WTC11 (cell line): ENCODE measurements at regions not wholly inside any gene's neighbourhood (a gene's known extent, or its start where the extent isn't known, plus 50 kb on each side); places are given as distances from the start of the nearest gene placed in this dataset.

Source experiments
- CTCF ChIP-seq: fragments of 200-600 bp; IDR thresholded peaks from 2 replicates; pipeline ENCODE4 v1.8.0; 2022; ENCODE audit warnings: antibody characterized with exemption
- USF1 ChIP-seq: sonication (generic); formaldehyde crosslinking; IDR thresholded peaks from 2 replicates; pipeline ENCODE4 v1.8.0; 2022; ENCODE audit warnings: mild to moderate bottlenecking, missing genetic modification reagents

- TF ChIP-seq USF1 (CRISPR knock-in tag) (no peak), CTCF (no peak)
These were observed 101.1 kb upstream of the SLC7A1 start for GRCh38 chr13:29696606-29697005.
